OCI-M2 (cell line): ENCODE measurements at regions not wholly inside any gene's neighbourhood (a gene's known extent, or its start where the extent isn't known, plus 50 kb on each side); places are given as distances from the start of the nearest gene placed in this dataset.
"Not testable (repeated sequence)": the region's sequence is repeated elsewhere in the genome, so short reads cannot be mapped to it uniquely, and the experiment has no call there.

Experiments used
- DNase-seq: peaks from one replicate; lab custom pipeline; 2025; ENCODE audit not compliant: unreplicated experiment; lab: John Stamatoyannopoulos, UW

GRCh38 chr11:36774603-36775002, 176.6 kb upstream of the RAG2 start:
- DNase-seq = no peak

GRCh38 chr11:36763187-36763586, 165.2 kb upstream of the RAG2 start:
- no peak for DNase-seq

- no peak for DNase-seq
These were observed 159.0 kb upstream of the RAG2 start for GRCh38 chr11:36757075-36757474.

- no peak for DNase-seq
These were observed 155.9 kb upstream of the RAG2 start for GRCh38 chr11:36753960-36754359.

- DNase-seq = no peak
These were observed 154.0 kb upstream of the RAG2 start for GRCh38 chr11:36751996-36752395.

- no peak for DNase-seq
These were observed 153.3 kb upstream of the RAG2 start for GRCh38 chr11:36751335-36751781.

- DNase-seq = no peak
These were observed 152.3 kb upstream of the RAG2 start for GRCh38 chr11:36750349-36750748.

- no peak for DNase-seq
These were observed 150.8 kb upstream of the RAG2 start for GRCh38 chr11:36748836-36749235.

GRCh38 chr11:36746886-36747710, 149.1 kb upstream of the RAG2 start:
- peak; percentile 31 for DNase-seq

GRCh38 chr11:36744375-36745168, 146.5 kb upstream of the RAG2 start:
- no peak for DNase-seq

- no peak for DNase-seq
These were observed 145.0 kb upstream of the RAG2 start for GRCh38 chr11:36743039-36743438.

- no peak for DNase-seq
These were observed 143.5 kb upstream of the RAG2 start for GRCh38 chr11:36741515-36741914.

- no peak for DNase-seq
These were observed 140.3 kb upstream of the RAG2 start for GRCh38 chr11:36738292-36738861.

GRCh38 chr11:36736103-36736502, 138.1 kb upstream of the RAG2 start:
- no peak for DNase-seq

GRCh38 chr11:36733721-36734120, 135.7 kb upstream of the RAG2 start:
- DNase-seq = not testable (repeated sequence)

GRCh38 chr11:36730761-36731160, 132.7 kb upstream of the RAG2 start:
- DNase-seq = no peak

- DNase-seq = no peak
These were observed 131.8 kb upstream of the RAG2 start for GRCh38 chr11:36729825-36730224.

GRCh38 chr11:36726420-36726819, 128.4 kb upstream of the RAG2 start:
- no peak for DNase-seq

GRCh38 chr11:36724742-36725385, 126.8 kb upstream of the RAG2 start:
- no peak for DNase-seq

GRCh38 chr11:36722421-36722820, 124.4 kb upstream of the RAG2 start:
- no peak for DNase-seq

GRCh38 chr11:36719358-36720107, 121.5 kb upstream of the RAG2 start:
- no peak for DNase-seq
